HG02884 (cell line): ENCODE measurements at regions not wholly inside any gene's neighbourhood (a gene's known extent, or its start where the extent isn't known, plus 50 kb on each side); places are given as distances from the start of the nearest gene placed in this dataset.
"Not testable (repeated sequence)": the region's sequence is repeated elsewhere in the genome, so short reads cannot be mapped to it uniquely, and the experiment has no call there.

ENCODE experiments used
- ATAC-seq: cut with Tn5 transposase; IDR thresholded peaks from one replicate; pipeline ENCODE4 v1.9.1; 2021; ENCODE audit warnings: mild to moderate bottlenecking, moderate library complexity; ENCODE audit not compliant: unreplicated experiment

DNA sequence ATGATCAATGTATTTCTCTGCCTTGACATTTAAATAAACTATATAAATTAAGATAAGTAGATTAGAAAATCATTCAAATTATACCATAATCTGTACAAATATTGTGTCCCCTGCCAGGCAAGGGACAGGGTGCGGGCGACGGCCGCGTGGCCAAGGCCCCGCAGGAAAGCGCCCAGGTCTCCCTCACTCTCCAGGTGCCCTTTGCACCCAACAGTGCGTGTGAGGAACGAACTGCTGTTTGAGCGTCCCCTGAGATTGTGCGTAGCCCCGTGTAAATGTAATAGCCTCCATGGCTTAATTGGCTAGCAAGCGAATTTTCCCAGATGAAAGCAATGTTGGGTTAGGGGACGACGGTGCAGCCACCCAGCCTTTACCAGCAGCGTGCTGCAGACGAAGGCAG lies 161.4 kb downstream of the SYT15 start:
- ATAC-seq, result not testable (repeated sequence)

DNA sequence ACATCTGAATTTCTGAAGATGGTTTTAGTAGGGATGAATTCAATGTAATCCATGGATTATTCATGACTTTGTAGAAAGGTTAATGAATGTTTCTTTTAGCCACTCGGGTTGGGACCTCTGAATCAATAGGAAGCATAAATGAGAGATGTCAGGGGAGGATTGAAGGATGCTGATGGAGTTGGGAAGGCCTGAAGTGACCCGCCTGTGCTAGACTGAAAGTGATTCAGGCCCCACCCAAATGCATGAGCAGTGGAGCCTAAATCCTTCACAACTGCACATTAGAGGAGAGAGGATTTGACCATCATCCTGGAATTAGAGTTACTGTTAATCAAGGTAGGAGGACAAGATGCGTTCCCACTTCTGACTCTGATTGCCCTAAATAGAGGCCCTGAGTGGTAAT lies 162.2 kb upstream of the PTPN20 start:
- not testable (repeated sequence) for ATAC-seq

DNA sequence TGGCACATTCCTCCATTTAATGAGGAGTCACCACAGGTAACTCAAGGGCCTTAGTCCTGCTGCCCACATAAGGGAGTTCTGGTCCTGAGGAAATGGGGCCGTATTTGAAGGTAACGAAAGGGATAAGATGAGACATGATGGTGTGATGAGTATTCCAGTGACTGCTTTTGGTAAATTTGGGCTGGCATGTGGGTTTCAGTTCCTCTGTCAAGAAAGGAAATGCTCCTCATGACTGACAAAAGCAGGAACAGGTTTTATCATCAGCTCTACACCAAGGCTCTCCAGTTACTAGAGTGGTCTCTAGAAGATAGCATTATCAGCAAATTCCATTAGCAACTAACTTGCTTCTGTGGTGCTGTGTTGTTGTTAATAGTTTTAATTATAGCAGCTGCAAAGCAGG lies 161.8 kb upstream of the PTPN20 start:
- peak; percentile 68 for ATAC-seq

DNA sequence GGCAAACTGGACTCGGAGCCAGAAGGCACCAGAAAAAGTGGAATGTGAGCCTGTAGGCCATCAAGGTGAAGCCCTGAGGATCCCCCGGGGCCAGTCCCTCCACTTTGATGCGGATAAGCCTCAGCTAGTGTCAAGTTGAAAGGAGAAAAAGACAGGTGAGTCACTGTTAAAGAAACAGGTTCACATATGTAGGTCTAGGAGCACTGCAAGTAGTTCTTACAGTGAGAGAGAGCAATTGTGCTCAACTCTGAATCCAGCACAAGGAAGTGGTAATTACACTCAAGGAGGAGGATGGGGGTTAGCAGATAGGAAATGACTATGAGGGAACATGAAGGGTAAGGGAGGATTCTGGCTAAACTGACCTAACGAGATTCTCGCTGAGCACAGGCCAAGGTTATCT lies 157.5 kb upstream of the PTPN20 start:
- ATAC-seq, result not testable (repeated sequence)

DNA sequence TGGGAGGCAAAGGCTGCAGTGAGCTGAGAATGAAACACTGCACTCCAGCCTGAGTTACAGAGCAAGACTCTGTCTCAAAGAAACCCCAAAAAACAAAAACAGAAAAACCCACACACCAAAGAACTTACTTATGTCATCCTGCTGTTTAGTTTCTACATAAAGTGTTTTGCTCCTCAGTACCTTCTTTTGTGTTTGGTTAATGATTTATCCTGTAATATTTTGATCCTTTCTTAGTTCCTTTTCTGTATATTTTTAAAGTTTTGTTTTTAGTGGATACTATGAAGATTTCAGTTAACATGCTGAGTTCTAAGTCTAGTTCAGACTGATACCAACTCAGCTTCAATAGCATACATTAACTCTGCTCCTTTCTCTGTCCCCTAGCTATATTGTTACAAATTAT lies 149.8 kb upstream of the PTPN20 start:
- ATAC-seq, result peak; percentile 65

DNA sequence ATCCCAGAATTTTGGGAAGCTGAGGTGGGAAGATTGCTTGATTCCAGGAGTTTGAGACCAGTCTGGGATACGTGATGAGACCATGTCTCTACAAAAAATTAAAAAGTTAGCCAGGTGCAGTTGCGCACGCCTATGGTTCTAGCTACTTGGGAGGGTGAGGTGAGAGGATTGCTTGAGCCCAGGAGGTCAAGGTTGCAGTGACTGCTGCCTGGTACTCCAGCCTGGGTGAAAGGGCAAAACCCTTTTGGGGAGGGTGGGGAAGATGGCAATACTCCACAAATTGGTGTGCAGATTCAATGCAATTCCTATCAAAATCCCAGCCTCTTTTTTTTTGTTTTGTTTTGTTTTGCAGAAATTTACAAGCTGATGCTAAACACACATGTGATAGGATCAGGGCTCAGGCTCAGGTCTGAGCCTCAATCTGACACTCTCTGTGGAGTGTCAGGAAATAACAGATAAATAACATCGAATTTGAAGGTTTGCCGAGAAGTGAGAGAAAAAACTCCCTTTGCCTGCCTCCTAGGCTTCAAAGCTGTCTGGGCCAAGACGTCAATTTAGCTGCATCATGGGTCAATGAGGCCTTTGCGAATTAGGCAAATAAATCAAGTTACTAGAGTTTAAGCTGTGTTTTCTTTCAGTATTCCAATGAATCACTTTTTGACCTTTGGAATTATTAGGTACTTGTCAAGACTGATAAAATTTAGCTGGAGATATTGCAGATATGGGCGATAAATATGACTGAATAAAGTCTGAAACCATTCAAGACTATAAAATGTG lies 142.5 kb upstream of the PTPN20 start:
- ATAC-seq, result not testable (repeated sequence)

DNA sequence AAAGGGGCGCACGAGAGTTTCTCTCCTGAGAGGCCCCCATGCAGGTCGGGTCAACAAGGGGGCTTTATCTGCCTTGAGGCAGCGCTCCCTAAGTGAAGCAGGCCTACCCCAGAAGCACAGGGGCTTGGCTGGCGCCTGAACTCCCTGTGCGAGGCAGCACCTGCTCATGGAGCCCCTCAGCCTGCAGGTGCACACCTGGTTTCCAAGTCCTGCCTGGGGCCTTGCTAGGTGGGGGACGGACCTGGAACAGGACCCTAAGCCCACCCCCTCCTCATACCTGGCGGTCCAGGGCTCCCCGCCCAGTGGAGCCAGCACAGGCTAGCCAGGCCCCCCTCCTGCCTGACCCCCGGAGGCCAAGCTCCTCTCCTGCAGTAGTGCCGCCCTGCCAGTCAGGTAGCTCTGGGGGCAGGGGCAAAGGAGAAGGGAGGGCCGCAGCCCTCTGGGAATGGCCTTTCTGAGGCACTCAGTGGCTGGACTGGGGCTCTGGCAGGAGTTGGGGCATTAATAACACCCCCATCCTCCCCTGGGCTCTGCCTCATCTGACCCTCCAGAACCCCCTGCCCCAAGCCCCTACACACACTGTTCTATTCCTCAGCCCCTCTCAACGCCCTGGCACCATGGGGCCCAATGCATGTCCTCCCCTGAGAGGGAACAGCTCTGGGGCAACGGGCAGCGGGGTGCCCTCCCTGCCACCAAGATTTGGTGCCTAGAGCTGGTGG lies 137.9 kb upstream of the PTPN20 start:
- ATAC-seq, result not testable (repeated sequence)

DNA sequence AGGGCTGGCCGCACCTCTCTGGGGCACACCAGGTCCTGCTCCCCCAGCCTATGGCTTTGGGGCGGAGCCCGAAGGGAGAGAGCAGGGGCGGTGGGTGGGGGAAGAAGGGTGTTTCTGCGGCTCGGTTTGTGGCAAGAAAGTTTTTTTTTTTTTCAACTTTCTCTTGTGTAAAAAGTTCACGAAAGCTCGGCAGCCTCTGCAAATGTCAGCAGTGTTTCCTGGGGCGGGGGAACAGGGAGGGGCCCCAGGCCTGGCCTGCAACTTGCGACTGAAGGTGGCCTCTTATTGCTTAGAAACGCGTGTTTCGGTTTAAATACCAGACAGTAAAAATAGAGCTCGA lies 137.4 kb upstream of the PTPN20 start:
- not testable (repeated sequence) for ATAC-seq

DNA sequence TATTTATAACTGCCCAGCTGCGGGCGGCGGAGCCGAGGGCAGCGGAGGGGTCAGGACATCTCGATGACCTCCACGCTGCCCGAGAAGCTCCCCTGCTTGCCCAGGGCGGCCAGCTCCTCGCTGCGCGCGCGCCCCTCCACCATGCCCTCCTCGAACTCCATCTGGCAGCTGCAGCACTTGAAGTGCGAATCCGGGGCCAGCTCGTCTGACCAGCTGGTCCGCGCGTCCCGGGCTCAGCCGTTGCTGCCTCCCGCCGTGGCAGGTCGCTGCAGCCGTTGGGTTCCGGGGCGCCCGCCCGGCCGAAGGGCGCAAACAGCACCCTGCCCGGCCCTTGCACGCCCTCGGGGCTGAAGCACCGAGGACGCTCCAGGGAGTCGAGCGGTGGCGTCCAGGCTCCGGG lies 136.9 kb upstream of the PTPN20 start:
- ATAC-seq, result not testable (repeated sequence)

DNA sequence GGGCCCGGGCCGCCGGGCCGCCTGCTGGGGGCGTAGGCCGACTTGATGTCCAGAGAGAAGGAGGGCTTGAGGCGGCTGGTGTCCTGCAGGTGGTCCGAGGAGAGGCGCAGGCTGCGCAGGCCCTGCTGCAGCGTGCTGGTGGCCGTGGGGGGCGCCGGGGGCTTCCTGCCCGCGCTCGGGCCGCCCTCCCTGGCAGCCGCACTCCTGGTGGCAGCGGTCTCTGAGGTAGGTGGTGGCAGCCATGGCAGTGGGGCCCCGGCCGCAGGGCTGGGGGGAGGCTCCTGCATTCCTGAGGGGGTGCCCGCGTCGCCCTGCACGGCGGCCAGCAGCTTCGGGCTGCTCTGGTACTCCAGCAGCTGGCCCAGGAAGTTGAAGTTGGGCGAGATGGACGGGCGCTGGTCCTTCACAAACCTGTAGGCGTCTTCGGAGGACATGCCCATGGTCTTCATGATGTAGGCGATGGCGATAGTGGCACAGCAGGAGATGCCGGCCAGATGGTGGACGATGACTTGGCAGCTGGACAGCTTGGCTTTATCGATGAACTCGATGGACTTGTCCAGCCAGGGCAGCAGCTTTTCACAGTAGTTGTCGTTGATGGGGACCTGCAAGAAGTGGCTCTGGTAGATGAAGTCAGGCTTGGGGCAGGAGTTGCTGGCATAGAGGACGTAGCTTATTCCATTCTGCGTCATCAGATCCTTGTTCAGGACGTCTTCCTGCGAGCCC lies 136.1 kb upstream of the PTPN20 start:
- ATAC-seq, result not testable (repeated sequence)

DNA sequence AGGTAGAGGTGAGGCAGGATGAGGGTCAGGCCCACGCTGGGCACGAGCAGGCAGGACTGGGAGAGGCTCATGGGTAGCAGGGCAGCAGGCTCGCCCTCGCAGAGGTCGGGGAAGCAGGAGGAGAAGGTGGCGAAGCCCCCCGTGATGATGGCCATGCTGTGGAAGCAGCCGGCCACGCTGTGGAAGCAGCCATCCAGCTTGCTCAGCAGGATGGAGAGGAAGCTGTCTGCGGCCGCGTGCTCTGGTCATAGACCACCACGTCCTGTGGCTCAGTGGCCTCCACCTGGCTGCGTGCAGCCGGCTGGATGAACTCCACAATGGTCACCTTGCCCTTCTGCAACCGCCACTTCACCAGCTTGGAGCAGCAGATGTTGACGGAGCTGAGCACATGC lies 135.6 kb upstream of the PTPN20 start:
- not testable (repeated sequence) for ATAC-seq

DNA sequence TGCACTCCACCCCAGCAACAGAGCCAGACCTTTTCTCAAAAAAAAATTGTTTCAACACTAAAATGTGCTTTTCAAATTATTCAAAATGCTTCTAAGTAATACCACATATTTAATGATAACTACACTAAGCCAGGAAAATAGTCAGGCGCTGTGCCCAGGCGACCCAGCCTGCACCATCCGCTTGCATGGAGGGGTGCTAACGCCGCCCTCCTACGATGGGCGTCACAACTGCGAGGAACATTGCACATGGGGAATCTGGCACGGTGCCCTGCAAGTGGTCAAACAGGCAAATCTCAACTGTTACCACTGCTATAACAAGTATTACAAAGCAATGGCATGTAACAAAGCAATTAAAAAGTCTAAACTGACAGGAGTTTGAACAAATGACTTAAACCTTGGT lies 131.7 kb upstream of the PTPN20 start:
- not testable (repeated sequence) for ATAC-seq

DNA sequence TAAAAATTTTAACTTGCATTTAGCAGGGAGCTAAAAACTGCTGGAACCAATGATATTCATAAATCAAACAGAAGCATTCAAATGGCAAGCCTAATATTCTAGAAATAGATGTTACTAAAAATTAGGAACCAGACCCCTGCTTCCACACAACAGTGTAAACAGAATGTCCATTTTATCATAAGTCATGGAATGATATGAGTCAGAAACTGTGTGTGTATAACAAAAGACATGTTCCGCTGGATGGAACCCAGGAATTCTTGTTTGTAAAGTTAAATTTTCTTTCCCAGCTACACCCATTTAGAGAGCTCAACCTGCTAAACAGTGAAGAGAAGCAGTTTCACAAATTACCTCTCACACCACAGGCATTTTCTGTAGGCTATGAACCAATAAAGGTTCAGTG lies 131.1 kb upstream of the PTPN20 start:
- not testable (repeated sequence) for ATAC-seq

DNA sequence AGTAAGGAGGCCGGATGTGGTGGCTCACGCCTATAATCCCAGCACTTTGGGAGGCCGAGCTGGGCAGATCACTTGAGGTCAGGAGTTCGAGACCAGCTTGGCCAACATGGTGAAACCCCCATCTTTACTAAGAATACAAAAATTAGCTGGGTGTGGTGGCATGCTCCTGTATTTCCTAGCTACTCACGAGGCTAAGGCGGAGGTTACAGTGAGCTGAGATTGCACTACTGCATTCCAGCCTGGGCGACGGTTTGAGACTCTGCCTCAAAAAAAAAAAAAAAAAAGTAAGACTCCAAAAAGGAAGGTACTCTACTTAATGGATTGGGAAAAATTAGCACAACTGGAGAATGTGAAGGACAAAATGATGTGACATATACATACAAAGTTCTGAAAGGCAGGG lies 130.2 kb upstream of the PTPN20 start:
- not testable (repeated sequence) for ATAC-seq

DNA sequence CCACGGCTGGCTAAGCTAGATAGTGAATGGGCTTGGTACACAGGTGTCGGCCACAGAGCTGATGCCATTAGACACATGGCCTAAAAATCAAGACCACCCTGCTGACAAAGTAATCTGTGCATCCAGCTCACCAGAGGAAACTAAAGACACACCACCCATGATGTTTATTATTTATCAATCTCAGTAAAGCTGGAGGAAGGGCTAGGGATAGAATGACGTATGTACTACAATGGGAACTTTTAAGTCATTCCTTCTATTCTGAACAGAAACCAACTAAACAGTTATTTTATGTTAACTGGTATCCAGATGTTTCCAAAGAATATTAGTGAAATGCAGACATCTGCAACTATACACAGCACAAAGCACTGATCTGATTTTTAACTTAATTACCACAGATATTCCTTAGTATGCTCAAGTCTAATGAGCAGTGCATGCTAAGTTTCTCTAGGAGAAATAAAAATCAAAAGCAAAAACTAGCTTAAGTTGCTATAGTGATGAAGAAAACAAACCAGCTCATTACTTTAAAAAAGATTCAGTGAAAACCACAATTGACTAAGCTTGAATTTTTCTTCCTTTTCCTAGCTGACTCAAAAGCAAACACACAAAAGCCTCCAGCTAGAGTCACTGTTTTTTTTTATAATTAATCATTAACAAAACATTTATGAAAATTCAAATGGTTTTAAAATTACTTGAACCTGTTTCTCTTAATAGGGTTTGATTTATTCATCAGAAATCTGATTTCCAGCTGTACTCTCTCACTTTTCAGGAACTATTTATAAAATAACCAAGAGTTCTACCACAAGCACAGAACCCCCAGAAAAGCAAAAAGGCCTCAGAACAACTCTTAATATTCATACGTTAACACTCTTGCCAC lies 129.0 kb upstream of the PTPN20 start:
- not testable (repeated sequence) for ATAC-seq

DNA sequence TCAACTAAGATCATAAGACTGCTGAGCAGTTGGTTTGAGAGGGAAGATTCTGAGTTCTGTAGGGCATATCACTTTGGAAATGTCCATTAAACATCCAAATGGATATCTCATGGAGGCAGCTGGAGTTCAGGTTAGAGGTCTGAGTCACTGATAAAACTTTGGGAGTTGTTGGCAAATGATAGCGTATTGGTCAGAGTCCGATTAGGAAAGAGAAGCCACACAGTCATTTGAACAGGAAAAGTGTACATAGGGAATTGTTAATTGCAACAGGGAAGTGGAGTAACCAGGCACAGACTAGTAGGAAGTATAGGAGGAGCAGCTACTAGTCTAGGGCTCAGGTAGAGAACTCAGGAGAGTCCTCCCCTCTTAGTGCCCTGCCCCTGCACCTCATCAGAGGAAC lies 126.6 kb upstream of the PTPN20 start:
- ATAC-seq, result not testable (repeated sequence)

DNA sequence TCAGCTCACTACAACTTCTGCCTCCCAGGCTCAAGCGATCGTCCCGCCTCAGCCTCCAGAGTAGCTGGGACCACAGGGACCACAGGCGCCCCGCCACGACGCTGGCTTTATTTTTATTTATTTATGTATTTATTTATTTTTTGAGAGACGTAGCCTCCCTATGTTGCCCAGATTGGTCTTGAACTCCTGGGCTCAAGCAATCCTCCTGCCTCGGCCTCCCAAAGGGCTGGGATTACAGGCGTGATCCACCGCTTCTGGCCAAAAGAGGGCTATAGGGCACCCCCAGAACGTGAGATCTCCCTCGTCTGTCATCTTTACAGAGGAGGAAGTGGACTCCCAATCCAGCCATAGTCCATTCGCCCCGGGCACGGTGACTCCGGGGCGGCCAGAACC lies 125.1 kb upstream of the PTPN20 start:
- not testable (repeated sequence) for ATAC-seq

DNA sequence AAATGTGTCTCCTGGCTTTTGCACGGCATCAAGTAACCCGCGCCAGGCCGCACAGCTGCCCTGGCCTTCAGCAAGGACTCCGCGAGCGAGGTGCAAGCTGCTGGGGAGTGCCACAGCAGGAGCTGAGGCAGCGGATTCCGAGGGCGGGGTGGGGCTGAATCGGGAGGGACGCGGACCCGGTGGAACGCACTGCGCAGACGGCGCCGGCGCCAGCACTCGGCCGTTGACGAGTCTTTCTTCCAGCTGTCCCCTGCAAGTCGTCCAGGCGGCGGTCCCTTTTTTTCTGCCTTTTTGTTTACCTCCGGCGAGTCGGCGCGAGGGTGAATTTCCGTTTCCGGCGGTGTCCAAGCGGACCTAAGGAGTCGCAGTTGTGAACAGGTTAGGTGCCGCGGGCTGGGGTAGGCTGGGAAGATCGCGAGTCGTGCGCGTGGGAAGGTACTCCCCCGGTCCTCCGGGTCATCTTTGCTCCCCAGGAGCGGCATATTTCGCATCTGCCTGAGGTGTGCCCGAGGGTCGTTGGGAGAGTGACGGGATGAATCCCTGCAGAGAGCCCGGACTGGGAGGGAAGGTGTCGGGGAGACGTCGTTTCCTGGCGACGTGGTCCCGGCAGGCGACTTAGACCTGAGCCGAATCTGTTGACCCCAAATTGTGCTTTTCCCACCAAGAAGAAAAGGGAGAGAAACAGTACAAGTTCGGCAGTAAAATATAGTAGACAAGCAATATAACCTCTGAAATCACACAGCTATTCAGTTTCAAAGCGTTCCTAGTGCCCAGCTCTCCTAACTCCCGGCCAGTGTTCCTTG lies 124.5 kb upstream of the PTPN20 start:
- peak; percentile 80 for ATAC-seq

DNA sequence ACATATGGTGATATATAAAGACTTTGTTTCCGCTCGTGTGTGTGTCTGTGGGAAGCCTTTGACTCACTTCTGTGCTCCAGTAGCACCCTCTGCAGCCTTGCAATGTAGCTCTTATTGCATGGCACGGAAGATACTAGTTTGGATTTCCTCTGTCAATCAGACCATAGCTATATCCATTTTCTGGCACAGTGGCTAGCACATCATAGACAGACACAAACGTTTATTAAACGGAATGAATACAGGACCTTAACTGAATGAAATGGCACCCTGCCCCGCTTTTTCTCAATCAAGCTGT lies 124.0 kb upstream of the PTPN20 start:
- ATAC-seq, result no peak

DNA sequence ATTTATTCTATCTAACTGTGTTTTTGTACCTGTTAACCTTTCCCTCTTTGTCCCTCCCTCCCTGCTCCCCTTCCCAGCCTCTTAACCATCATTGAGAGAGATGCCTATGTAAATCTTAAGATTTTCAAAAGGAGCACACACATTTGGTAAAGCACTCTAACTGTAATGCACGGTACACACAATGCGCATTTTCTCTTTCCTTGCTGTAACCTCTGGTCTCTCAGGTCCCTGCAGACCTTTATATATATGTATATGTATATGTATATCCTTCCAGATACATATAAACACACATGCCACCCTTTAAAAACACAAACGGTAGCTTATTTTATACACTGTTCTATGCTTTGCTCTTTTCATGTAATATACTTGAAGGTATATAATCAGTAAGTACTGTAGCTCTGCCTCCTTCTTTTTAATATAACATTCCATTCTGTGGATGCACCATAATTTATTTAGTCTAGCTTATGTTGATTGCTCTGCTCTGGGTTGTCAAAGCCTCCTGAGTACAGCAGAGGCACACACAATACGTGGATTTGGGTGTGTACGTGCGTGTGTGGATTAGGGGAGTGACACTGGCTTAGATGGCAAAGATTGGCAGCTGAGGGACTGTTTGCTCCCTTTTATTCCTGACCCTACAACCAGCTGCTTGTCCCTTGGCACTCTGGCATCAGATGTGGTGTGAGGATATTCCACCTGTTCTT lies 118.4 kb upstream of the PTPN20 start:
- not testable (repeated sequence) for ATAC-seq
